OCI-LY1 (cell line): ENCODE measurements at regions not wholly inside any gene's neighbourhood (a gene's known extent, or its start where the extent isn't known, plus 50 kb on each side); places are given as distances from the start of the nearest gene placed in this dataset.

Experiments used
- CTCF ChIP-seq: fragments of 200-600 bp; sonication (generic), shearing (Covaris generic); IDR thresholded peaks from 2 replicates; pipeline ENCODE4 v1.5.1; 2017; ENCODE audit warnings: mild to moderate bottlenecking, antibody characterized with exemption, low read length, moderate library complexity, mixed read lengths
- EZH2 ChIP-seq: fragments of 200-600 bp; sonication (generic), shearing (Covaris generic); IDR thresholded peaks from 2 replicates; pipeline ENCODE4 v1.8.0; 2017; ENCODE audit warnings: borderline replicate concordance, mixed run types, mild to moderate bottlenecking, antibody characterized with exemption, low read length, moderate library complexity, mixed read lengths

- TF ChIP-seq CTCF (no peak), EZH2 (no peak)
Measured at GRCh38 chr18:1102848-1103247, 198.2 kb downstream of the ADCYAP1 start.
